CD14-positive monocyte (primary cell): ENCODE measurements at regions not wholly inside any gene's neighbourhood (a gene's known extent, or its start where the extent isn't known, plus 50 kb on each side); places are given as distances from the start of the nearest gene placed in this dataset.

Experiments
- DNase-seq, 3 donors: peaks; one replicate each; pipeline ENCODE4 v3.0.0-alpha.2; 2011 to 2022
- H2AFZ ChIP-seq: 2 replicates; pipeline ENCODE4 v1.6.0; 2012; ENCODE audit warnings: mild to moderate bottlenecking, low read depth, low read length, inconsistent platforms; ENCODE audit not compliant: insufficient read depth, poor library complexity, severe bottlenecking
- H3K27ac ChIP-seq, 2 donors: 1 replicate in 1 of 2; 2 replicates in 1 of 2; pipeline ENCODE4 v1.5.1; 2012 to 2013; ENCODE audit warnings: low read length in 2 of 2, control low read depth in 1 of 2, inconsistent platforms in 1 of 2, low read depth in 1 of 2, mild to moderate bottlenecking in 1 of 2
- H3K27me3 ChIP-seq, 2 donors: one replicate each; pipeline versions ENCODE4 v1.6.0 to v1.6.1; 2011 to 2013; ENCODE audit warnings: low read length in 2 of 2; ENCODE audit not compliant: control insufficient read depth in 2 of 2, insufficient read depth in 2 of 2
- H3K36me3 ChIP-seq, 2 donors: replicated peaks in 1 of 2; 1 replicate in 1 of 2; 2 replicates in 1 of 2; pipeline versions ENCODE4 v1.5.1 to v1.6.1; 2012 to 2013; ENCODE audit warnings: low read length in 2 of 2, control low read depth in 1 of 2, inconsistent platforms in 1 of 2, mild to moderate bottlenecking in 1 of 2; ENCODE audit not compliant: insufficient read depth in 2 of 2, control insufficient read depth in 1 of 2
- H3K4me1 ChIP-seq, 2 donors: 1 replicate in 1 of 2; 2 replicates in 1 of 2; pipeline versions ENCODE4 v1.5.1 to v1.6.1; 2012 to 2013; ENCODE audit warnings: low read length in 2 of 2, control low read depth in 1 of 2, inconsistent platforms in 1 of 2, mild to moderate bottlenecking in 1 of 2, moderate library complexity in 1 of 2; ENCODE audit not compliant: insufficient read depth in 2 of 2, control insufficient read depth in 1 of 2
- H3K4me2 ChIP-seq: replicated peaks from 2 replicates; pipeline ENCODE3; 2012; ENCODE audit warnings: low read length, moderate library complexity, mild to moderate bottlenecking; ENCODE audit not compliant: poor library complexity, severe bottlenecking; ENCODE audit errors: extremely low read depth
- H3K4me3 ChIP-seq, 3 experiments: fragments of 200-600 bp in 1 of 3; sonication (generic) in 1 of 3; replicated peaks in 1 of 3; 1 replicate in 2 of 3; 2 replicates in 1 of 3; pipeline ENCODE4 v1.5.1; 2011 to 2013; ENCODE audit warnings: low read length in 3 of 3, mild to moderate bottlenecking in 3 of 3, control low read depth in 2 of 3, low read depth in 2 of 3, inconsistent platforms in 1 of 3, moderate library complexity in 1 of 3
- H3K79me2 ChIP-seq: 2 replicates; pipeline ENCODE4 v1.6.0; 2012; ENCODE audit warnings: mild to moderate bottlenecking, control low read depth, inconsistent platforms, low read length, moderate library complexity; ENCODE audit not compliant: insufficient read depth
- H3K9ac ChIP-seq: 2 replicates; pipeline ENCODE4 v1.6.0; 2017; ENCODE audit warnings: low read length, mild to moderate bottlenecking; ENCODE audit not compliant: insufficient read depth, poor library complexity, severe bottlenecking
- H3K9me3 ChIP-seq, 2 donors: replicated peaks in 1 of 2; 1 replicate in 1 of 2; 2 replicates in 1 of 2; pipeline versions ENCODE4 v1.5.1 to v1.6.1; 2012 to 2013; ENCODE audit warnings: low read length in 2 of 2, control low read depth in 1 of 2; ENCODE audit not compliant: control insufficient read depth in 1 of 2, insufficient read depth in 1 of 2
- H4K20me1 ChIP-seq: 2 replicates; pipeline ENCODE4 v1.6.0; 2012; ENCODE audit warnings: mild to moderate bottlenecking, low read length, control low read depth, moderate library complexity; ENCODE audit not compliant: insufficient read depth
- H3K27ac Mint-ChIP-seq, 7 donors: one replicate each; pipeline ENCODE4 v1.8.0; 2020; ENCODE audit warnings: mild to moderate bottlenecking in 7 of 7, mixed read lengths in 7 of 7, moderate library complexity in 6 of 7, inconsistent platforms in 2 of 7
- H3K27me3 Mint-ChIP-seq, 3 donors: one replicate each; pipeline ENCODE4 v1.8.0; 2021 to 2022; ENCODE audit warnings: low read depth in 3 of 3, mild to moderate bottlenecking in 3 of 3, mixed read lengths in 3 of 3, moderate library complexity in 3 of 3, inconsistent platforms in 1 of 3
- H3K36me3 Mint-ChIP-seq, 2 donors: one replicate each; pipeline ENCODE4 v1.8.0; 2020; ENCODE audit warnings: mixed read lengths in 2 of 2, inconsistent platforms in 1 of 2, mild to moderate bottlenecking in 1 of 2
- H3K4me1 Mint-ChIP-seq: one replicate; pipeline ENCODE4 v1.8.0; 2020; ENCODE audit warnings: mild to moderate bottlenecking, mixed read lengths
- H3K4me3 Mint-ChIP-seq, 2 donors: one replicate each; pipeline ENCODE4 v1.8.0; 2020; ENCODE audit warnings: mild to moderate bottlenecking in 2 of 2, mixed read lengths in 2 of 2, moderate library complexity in 1 of 2
- H3K9me3 Mint-ChIP-seq, 7 donors: one replicate each; pipeline ENCODE4 v1.8.0; 2020 to 2022; ENCODE audit warnings: mixed read lengths in 7 of 7, mild to moderate bottlenecking in 6 of 7, moderate library complexity in 6 of 7, inconsistent platforms in 2 of 7
- CTCF ChIP-seq: fragments of 200-600 bp; IDR thresholded peaks from one replicate; pipeline ENCODE4 v1.8.0; 2022; ENCODE audit warnings: antibody characterized with exemption, mild to moderate bottlenecking
- WGBS: methylation state at CpG from one replicate; pipeline ENCODE4 v1.1.5; 2013; ENCODE audit warnings: missing lambda C conversion rate; ENCODE audit not compliant: insufficient coverage; 5-methylcytosine and 5-hydroxymethylcytosine counted together
- intact Hi-C, 2 donors: fragments of 100-400 bp; cut with micrococcal nuclease; formaldehyde crosslinking; loops; one replicate each; pipeline versions ENCODE4 v1.15.0 to v1.15.1; 2023

- H2AFZ ChIP-seq: no peak overlapping the region
- H3K9ac ChIP-seq: no peak overlapping the region
- H3K36me3 Mint-ChIP-seq: no peaks in the 10 kb centered on the region
- no peaks in the 10 kb centered on the region for H4K20me1 ChIP-seq
- H3K4me2 ChIP-seq: no peak overlapping the region
- H3K4me3 Mint-ChIP-seq: no peak overlapping the region
- no peak overlapping the region for H3K27ac ChIP-seq
- H3K27ac Mint-ChIP-seq: no peak overlapping the region
- no peak for DNase-seq
- no peaks in the 10 kb centered on the region for H3K36me3 ChIP-seq
- no peak overlapping the region for H3K4me3 ChIP-seq
- H3K4me1 ChIP-seq: no peaks in the 10 kb centered on the region
- no peak for TF ChIP-seq CTCF
- H3K9me3 Mint-ChIP-seq: peaks cover 0 to 7% (median 2%) of the 10 kb centered on the region in 7 donors
- H3K27me3 ChIP-seq: no peaks in the 10 kb centered on the region
- no peaks in the 10 kb centered on the region for H3K4me1 Mint-ChIP-seq
- no peaks in the 10 kb centered on the region for H3K27me3 Mint-ChIP-seq
- peaks cover 0 to 4% of the 10 kb centered on the region in 2 donors for H3K9me3 ChIP-seq
- H3K79me2 ChIP-seq: no peaks in the 10 kb centered on the region
- intact Hi-C loops: no loop called here
- WGBS: 81% methylated on average over 7 of the region's 9 CpGs
Observed at GRCh38 chr16:64532691-64533090, 589.2 kb downstream of the CDH11 start.

DNA sequence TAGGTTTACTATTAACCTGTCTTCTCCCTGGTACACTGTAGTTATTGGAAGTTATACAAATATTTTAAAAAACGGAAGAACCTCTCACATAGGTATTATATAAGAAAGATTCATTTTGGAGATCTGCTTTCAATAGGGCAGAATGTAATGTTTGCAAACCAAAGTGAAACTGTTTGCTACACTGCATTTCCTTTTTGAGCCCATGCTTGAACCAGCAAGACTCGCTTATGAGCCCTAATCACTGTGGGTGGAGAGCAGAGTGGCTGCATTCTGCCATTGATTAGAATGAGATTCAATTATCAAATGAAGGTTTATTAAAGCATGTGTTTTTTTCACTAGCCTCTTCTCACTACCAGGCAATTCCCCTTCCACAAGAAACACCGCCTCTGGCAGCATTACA, 589.7 kb downstream of the CDH11 start:
- Histone ChIP-seq H3K4me1 (no peaks in the 10 kb centered on the region), H4K20me1 (no peaks in the 10 kb centered on the region), H3K36me3 (no peaks in the 10 kb centered on the region), H3K79me2 (no peaks in the 10 kb centered on the region), H2AFZ (no peak overlapping the region), H3K9ac (no peak overlapping the region), H3K27ac (no peak overlapping the region), H3K27me3 (no peaks in the 10 kb centered on the region), H3K4me3 (no peak overlapping the region), H3K9me3 (peaks cover 0 to 4% of the 10 kb centered on the region in 2 donors), H3K4me2 (no peak overlapping the region)
- Mint-ChIP-seq H3K27ac (no peak overlapping the region), H3K4me1 (no peaks in the 10 kb centered on the region), H3K4me3 (no peak overlapping the region), H3K9me3 (peaks cover 0 to 7% (median 0%) of the 10 kb centered on the region in 7 donors), H3K27me3 (no peaks in the 10 kb centered on the region), H3K36me3 (no peaks in the 10 kb centered on the region)
- TF ChIP-seq CTCF: no peak
- intact Hi-C loops: no loop called here
- WGBS: no CpG with 5 or more reads among the region's 3 CpGs
- no peak for DNase-seq
